ENCODE measurements at regions not wholly inside any gene's neighbourhood (a gene's known extent, or its start where the extent isn't known, plus 50 kb on each side); places are given as distances from the start of the nearest gene placed in this dataset.

DNA sequence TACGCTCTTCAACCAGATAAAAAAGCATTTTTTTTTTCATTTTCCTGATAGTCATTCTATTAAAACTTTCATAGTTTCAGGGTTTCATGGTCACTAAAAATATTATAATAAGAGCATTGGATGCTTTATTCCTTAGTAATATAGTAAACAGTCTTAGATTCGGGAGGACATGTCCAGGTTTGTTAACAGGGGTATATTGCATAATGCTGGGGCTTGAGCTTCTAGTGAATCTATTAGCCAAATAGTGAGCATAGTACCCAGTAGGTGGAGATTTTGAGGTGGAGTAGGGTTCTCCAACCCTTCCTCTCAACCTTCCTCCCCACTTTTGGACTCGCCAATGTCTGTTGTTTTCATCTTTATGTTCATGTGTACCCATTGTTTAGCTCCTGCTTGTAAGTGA is 277.4 kb upstream of the RGS6 start:
- no peak for DNase-seq

DNA sequence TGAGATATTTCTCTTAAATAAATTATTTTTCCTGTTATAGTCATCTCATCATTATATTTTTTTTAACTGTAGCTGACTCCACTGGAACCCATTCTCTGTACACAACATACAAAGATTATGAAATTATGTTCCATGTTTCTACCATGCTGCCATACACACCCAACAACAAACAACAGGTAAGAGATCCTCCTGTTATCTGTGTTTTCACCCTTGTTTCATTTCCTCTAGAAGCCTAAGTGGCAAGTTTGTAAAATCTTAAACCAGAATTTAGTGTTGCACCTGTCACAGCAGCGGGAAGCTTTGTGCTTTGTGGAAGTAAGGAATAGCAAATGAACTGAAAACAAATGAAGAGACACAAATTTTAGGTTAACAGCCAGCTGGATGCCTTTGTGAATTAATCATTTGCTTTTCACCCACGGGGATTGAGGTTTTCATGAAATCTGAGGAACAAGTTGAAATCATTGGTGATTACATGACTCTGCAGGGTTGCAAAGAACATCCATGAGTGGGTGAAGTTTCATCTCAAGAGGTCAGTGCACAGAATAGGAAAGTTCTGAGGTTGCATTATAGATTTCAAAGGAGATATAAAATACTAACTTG is 273.9 kb upstream of the RGS6 start:
- no peak for DNase-seq

DNA sequence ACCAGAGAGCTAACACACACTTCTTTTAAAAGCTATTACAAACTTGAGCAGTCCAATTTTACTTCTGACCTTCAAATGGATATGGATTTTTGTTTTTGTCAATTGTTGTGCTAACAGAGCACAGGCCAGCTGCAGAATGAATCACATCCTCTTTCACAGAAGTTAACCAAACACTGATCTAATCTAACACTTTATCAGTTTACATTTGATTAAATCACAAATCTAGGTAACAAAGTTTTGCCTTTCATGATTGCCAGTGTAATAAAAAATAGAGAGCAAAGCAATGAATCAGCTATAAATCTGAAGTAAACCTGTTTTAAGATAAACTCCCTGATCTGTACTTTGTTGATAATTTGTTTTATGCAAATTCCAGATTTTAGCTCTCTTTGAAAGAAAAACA is 273.1 kb upstream of the RGS6 start:
- DNase-seq: no peak

- no peak for DNase-seq
Observed at GRCh38 chr14:71661441-71661840, 270.8 kb upstream of the RGS6 start.

GRCh38 chr14:71662291-71662790 is 269.9 kb upstream of the RGS6 start:
- DNase-seq: no peak

GRCh38 chr14:71665157-71665556 is 267.1 kb upstream of the RGS6 start:
- no peak for DNase-seq

- DNase-seq: no peak
Observed at GRCh38 chr14:71665781-71666180, 266.4 kb upstream of the RGS6 start.

DNA sequence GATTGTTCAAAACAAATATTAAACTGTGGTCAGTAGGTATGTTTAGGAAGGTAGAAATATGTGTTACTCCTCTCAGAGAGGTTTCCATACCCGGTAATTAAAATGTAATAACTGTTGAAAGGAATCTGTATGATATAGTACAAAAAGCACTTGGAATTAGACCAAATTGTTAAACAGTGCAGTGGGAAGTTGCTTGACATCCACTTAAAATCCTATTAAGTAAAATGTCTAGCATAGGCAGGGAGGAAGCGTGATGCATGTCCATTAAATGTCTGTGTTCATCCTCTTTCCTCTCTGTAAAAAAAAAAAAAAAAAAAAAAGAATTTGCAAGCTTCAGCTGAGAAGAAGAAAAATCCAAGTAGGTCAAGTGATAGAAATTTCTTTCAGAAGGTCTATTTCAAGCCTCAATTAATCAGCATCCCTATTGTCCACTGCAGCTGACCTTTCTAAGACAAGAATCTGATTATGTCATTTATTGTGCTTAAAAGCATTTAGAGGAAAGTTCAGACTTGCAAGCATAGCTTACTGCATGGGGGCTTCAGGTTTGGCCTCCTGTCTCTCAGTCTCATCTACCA is 265.6 kb upstream of the RGS6 start:
- DNase-seq: no peak

GRCh38 chr14:71668186-71668912 is 263.9 kb upstream of the RGS6 start:
- no peak for DNase-seq

GRCh38 chr14:71672596-71672995 is 259.6 kb upstream of the RGS6 start:
- no peak for DNase-seq

- no peak for DNase-seq
Observed at GRCh38 chr14:71675126-71675899, 256.9 kb upstream of the RGS6 start.

DNA sequence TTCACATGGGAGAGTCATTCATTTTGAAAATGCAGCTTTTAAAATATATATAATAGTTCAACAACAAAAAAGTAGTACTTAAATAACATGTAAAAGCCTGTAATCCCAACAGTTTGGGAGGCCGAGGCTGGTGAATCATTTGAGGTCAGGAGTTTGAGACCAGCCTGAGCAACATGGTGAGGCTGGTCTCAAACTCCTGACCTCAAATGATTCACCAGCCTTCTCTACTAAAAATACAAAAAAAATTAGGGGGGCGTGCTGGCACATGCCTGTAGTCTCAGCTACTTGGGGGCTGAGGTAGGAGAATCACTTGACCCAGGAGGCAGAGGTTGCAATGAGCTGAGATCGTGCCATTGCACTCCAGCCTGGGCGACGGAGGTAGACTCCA is 256.3 kb upstream of the RGS6 start:
- no peak for DNase-seq

GRCh38 chr14:71680736-71681387 is 251.4 kb upstream of the RGS6 start:
- DNase-seq: no peak

DNA sequence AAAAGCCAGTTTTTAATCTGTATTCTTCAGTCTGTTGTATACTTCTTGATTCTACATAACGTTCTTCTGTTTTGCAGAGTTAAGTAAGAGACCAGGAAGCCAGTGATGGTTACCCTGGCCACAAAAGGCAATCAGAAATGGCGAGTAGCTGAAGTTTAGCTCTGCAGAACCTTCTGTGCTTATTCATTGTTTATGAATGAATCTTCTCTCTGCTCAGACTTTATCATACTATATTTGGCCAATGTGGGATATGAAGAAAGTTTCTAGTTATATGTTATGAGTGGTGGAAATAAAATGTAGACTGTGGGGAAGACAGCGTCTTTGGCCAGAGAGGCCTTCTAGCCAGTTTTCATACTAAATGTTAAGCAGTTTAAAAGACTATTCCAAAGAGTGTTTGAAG is 249.9 kb upstream of the RGS6 start:
- DNase-seq: no peak

GRCh38 chr14:71684323-71684722 is 247.9 kb upstream of the RGS6 start:
- no peak for DNase-seq

DNA sequence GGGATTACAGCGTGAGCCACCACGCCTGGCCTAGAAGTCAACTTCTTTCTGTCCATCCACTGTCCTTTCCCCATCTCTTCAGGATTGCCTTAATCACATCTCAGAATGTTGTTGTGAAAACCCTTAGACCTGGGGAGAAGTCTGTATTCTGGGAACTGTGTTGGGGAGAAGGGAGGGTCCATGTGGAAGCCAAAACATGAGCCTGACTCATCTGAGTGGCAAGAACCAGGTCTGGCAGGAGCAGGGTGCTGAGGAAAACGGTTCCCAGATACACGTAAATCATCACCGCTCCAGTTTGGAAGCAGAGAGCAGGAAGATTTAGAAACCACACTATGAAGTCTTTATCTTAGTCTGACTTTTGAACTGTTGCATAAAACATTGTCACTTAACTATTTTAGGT is 245.6 kb upstream of the RGS6 start:
- no peak for DNase-seq

GRCh38 chr14:71687166-71687831 is 244.9 kb upstream of the RGS6 start:
- DNase-seq: no peak

DNA sequence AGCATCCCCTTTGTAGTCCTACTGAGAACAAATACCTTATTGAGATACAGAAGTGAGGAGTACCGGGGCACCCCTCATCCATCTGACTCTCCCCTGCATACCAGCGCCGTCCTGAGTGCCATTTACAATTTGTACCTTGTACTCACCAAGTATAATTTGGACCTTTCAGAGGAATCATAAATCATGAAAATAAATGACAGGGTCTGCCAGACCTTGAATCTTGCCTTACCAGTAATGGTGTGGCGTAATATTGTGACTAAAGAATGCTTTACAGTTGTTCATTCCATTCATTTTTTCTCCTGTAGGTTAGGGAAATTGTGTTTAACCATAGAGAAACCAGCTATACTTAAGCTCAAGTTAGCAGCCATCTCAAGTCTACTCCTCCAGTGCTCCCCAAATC is 243.7 kb upstream of the RGS6 start:
- no peak for DNase-seq

- no peak for DNase-seq
Observed at GRCh38 chr14:71690478-71690877, 241.8 kb upstream of the RGS6 start.

DNA sequence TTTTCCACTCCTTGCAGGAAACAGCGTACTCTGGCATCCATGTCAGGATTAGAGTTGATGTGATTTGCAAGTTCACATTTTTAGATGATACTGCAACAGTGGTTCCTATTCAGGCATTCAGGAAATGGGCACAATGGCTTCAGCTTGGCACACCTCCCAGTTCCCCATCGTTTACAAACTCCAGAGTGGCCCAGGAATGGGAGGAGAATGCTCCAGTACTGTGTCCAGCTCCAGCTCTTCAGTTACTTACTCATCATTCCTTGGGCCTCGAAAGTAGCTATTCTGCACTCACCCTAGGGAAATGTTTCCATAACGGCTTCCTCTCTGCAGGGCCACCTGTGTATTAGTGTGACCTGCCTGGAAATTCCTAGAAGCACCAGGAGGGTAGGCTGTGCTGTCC is 239.7 kb upstream of the RGS6 start:
- DNase-seq: no peak

- no peak for DNase-seq
Observed at GRCh38 chr14:71693381-71693780, 238.8 kb upstream of the RGS6 start.
